Aorta (tissue), 5 donors: ENCODE measurements at regions not wholly inside any gene's neighbourhood (a gene's known extent, or its start where the extent isn't known, plus 50 kb on each side); places are given as distances from the start of the nearest gene placed in this dataset.

Experiments used
- ATAC-seq: fragments of 200-7000 bp; cut with Tn5 transposase; one replicate; pipeline ENCODE4 v1.9.1; 2022; ENCODE audit warnings: moderate library complexity; ENCODE audit not compliant: low FRiP score
- DNase-seq, 2 donors: peaks; one replicate each; pipeline ENCODE4 v3.0.0-alpha.2; 2020
- H3K27ac ChIP-seq, 2 donors: one replicate each; pipeline ENCODE4 v1.5.1; 2013; ENCODE audit warnings: low read length in 2 of 2, mild to moderate bottlenecking in 2 of 2, moderate library complexity in 2 of 2, control low read depth in 1 of 2, inconsistent platforms in 1 of 2, low read depth in 1 of 2
- H3K27me3 ChIP-seq, 2 donors: one replicate each; pipeline ENCODE4 v1.6.1; 2013; ENCODE audit warnings: control low read depth in 1 of 2, low read length in 1 of 2, mild to moderate bottlenecking in 1 of 2, moderate library complexity in 1 of 2; ENCODE audit not compliant: insufficient read depth in 2 of 2, control insufficient read depth in 1 of 2
- H3K36me3 ChIP-seq, 2 donors: one replicate each; pipeline ENCODE4 v1.6.1; 2013; ENCODE audit warnings: control low read depth in 1 of 2, low read length in 1 of 2, mild to moderate bottlenecking in 1 of 2; ENCODE audit not compliant: insufficient read depth in 2 of 2, control insufficient read depth in 1 of 2
- H3K4me1 ChIP-seq, 2 donors: one replicate each; pipeline ENCODE4 v1.6.1; 2013; ENCODE audit warnings: low read length in 2 of 2, control low read depth in 1 of 2, mild to moderate bottlenecking in 1 of 2, moderate library complexity in 1 of 2; ENCODE audit not compliant: insufficient read depth in 2 of 2, control insufficient read depth in 1 of 2
- H3K4me3 ChIP-seq, 2 donors: one replicate each; pipeline ENCODE4 v1.5.1; 2013; ENCODE audit warnings: low read length in 2 of 2, control low read depth in 1 of 2, mild to moderate bottlenecking in 1 of 2
- H3K9me3 ChIP-seq: one replicate; pipeline ENCODE4 v1.6.1; 2013; ENCODE audit warnings: mild to moderate bottlenecking, low read length; ENCODE audit not compliant: control insufficient read depth
- WGBS, 2 donors: extraction: QIAGEN DNeasy Blood & Tissue Kit; methylation state at CpG; one replicate each; pipeline ENCODE4 v1.1.7; 2013; 5-methylcytosine and 5-hydroxymethylcytosine counted together
- intact Hi-C, 2 donors: fragments of 100-400 bp; cut with DNase I; formaldehyde crosslinking; loops; one replicate each; pipeline versions ENCODE4 v1.14.2 to v1.15.0; 2022
- donor health status: healthy with polysubstance abuse.
- donor health status: Bipolar disorder and iron deficiency.
- donor health status: DM: no; HTN: no; CAD: no.
- donor health status: DM: no; HTN: no; CAD: no.
- donor health status: DM: yes; HTN: yes; CAD: no.

GRCh38 chr2:66762761-66763160 lies 327.8 kb downstream of the MEIS1 start:
- H3K4me1 ChIP-seq = no peaks in the 10 kb centered on the region
- H3K27me3 ChIP-seq = no peaks in the 10 kb centered on the region
- H3K4me3 ChIP-seq = no peak overlapping the region
- WGBS, 2 donors = 80 to 82% methylated on average over 25 of the region's 25 CpGs
- DNase-seq (no peak), ATAC-seq (no peak)
- no peak overlapping the region for H3K27ac ChIP-seq
- no peaks in the 10 kb centered on the region for H3K36me3 ChIP-seq
- intact Hi-C loops = no loop called here
- H3K9me3 ChIP-seq = no peaks in the 10 kb centered on the region

- no peaks in the 10 kb centered on the region for H3K9me3 ChIP-seq
- H3K4me1 ChIP-seq = no peaks in the 10 kb centered on the region
- 97 to 98% methylated on average over 3 of the region's 3 CpGs for WGBS, 2 donors
- DNase-seq (no peak), ATAC-seq (no peak)
- H3K27me3 ChIP-seq = no peaks in the 10 kb centered on the region
- intact Hi-C loops = no loop called here
- no peaks in the 10 kb centered on the region for H3K36me3 ChIP-seq
- H3K27ac ChIP-seq = no peak overlapping the region
- no peak overlapping the region for H3K4me3 ChIP-seq
Observed at GRCh38 chr2:66766582-66766981, 331.7 kb downstream of the MEIS1 start.

GRCh38 chr2:66771359-66771976 lies 336.5 kb downstream of the MEIS1 start:
- intact Hi-C loops = no loop called here
- DNase-seq = no peak
- no peak overlapping the region for H3K4me3 ChIP-seq
- H3K4me1 ChIP-seq = no peaks in the 10 kb centered on the region
- H3K36me3 ChIP-seq = no peaks in the 10 kb centered on the region
- WGBS, 2 donors = 93 to 98% methylated on average over 1 of the region's 1 CpG
- no peaks in the 10 kb centered on the region for H3K9me3 ChIP-seq
- H3K27me3 ChIP-seq = no peaks in the 10 kb centered on the region
- no peak overlapping the region for H3K27ac ChIP-seq
- ATAC-seq = no peak

GRCh38 chr2:66772618-66773017 lies 337.7 kb downstream of the MEIS1 start:
- Histone ChIP-seq H3K9me3 (no peaks in the 10 kb centered on the region), H3K27ac (no peak overlapping the region), H3K4me1 (no peaks in the 10 kb centered on the region), H3K4me3 (no peak overlapping the region), H3K27me3 (no peaks in the 10 kb centered on the region), H3K36me3 (no peaks in the 10 kb centered on the region)
- no peak for DNase-seq
- WGBS, 2 donors = 75 to 86% methylated on average over 1 of the region's 1 CpG
- intact Hi-C loops = no loop called here
- no peak for ATAC-seq

GRCh38 chr2:66775730-66776422 lies 341.0 kb downstream of the MEIS1 start:
- 68 to 76% methylated on average over 4 of the region's 4 CpGs for WGBS, 2 donors
- no peaks in the 10 kb centered on the region for H3K4me1 ChIP-seq
- H3K36me3 ChIP-seq = no peaks in the 10 kb centered on the region
- no peak overlapping the region for H3K4me3 ChIP-seq
- ATAC-seq = no peak
- intact Hi-C loops = no loop called here
- no peak for DNase-seq
- no peaks in the 10 kb centered on the region for H3K9me3 ChIP-seq
- no peaks in the 10 kb centered on the region for H3K27me3 ChIP-seq
- no peak overlapping the region for H3K27ac ChIP-seq

- Histone ChIP-seq H3K9me3 (no peaks in the 10 kb centered on the region), H3K27me3 (no peaks in the 10 kb centered on the region), H3K4me3 (no peak overlapping the region), H3K4me1 (no peaks in the 10 kb centered on the region), H3K27ac (no peak overlapping the region), H3K36me3 (no peaks in the 10 kb centered on the region)
- WGBS, 2 donors = 94% methylated on average over 4 of the region's 4 CpGs
- intact Hi-C loops = no loop called here
- no peak for ATAC-seq
- DNase-seq = no peak
Observed at GRCh38 chr2:66781804-66782203, 346.9 kb downstream of the MEIS1 start.

- no peak for DNase-seq
- ATAC-seq = no peak
- 93% methylated on average over 7 of the region's 7 CpGs for WGBS, 2 donors
- H3K4me3 ChIP-seq = no peak overlapping the region
- intact Hi-C loops = no loop called here
- no peaks in the 10 kb centered on the region for H3K4me1 ChIP-seq
- H3K27ac ChIP-seq = no peak overlapping the region
- no peaks in the 10 kb centered on the region for H3K27me3 ChIP-seq
- H3K9me3 ChIP-seq = no peaks in the 10 kb centered on the region
- H3K36me3 ChIP-seq = no peaks in the 10 kb centered on the region
Observed at GRCh38 chr2:66782780-66783361, 347.9 kb downstream of the MEIS1 start.

GRCh38 chr2:66789741-66790140 lies 354.8 kb downstream of the MEIS1 start:
- WGBS, 2 donors = 82 to 92% methylated on average over 5 of the region's 5 CpGs
- Histone ChIP-seq H3K9me3 (no peaks in the 10 kb centered on the region), H3K4me1 (no peaks in the 10 kb centered on the region), H3K27ac (no peak overlapping the region), H3K4me3 (no peak overlapping the region), H3K27me3 (no peaks in the 10 kb centered on the region), H3K36me3 (no peaks in the 10 kb centered on the region)
- DNase-seq (no peak), ATAC-seq (no peak)
- intact Hi-C loops = no loop called here

GRCh38 chr2:66790651-66791181 lies 355.8 kb downstream of the MEIS1 start:
- H3K36me3 ChIP-seq = no peaks in the 10 kb centered on the region
- H3K4me3 ChIP-seq = no peak overlapping the region
- intact Hi-C loops = no loop called here
- DNase-seq = no peak
- WGBS, 2 donors = 29 to 52% methylated on average over 1 of the region's 1 CpG
- no peaks in the 10 kb centered on the region for H3K4me1 ChIP-seq
- H3K27me3 ChIP-seq = no peaks in the 10 kb centered on the region
- peak; percentile 36 for ATAC-seq
- no peaks in the 10 kb centered on the region for H3K9me3 ChIP-seq
- no peak overlapping the region for H3K27ac ChIP-seq
